ENCODE measurements at regions not wholly inside any gene's neighbourhood (a gene's known extent, or its start where the extent isn't known, plus 50 kb on each side); places are given as distances from the start of the nearest gene placed in this dataset.

GRCh38 chr9:24936117-24936516, 390.4 kb upstream of the IZUMO3 start:
- no peak for DNase-seq
- WGBS, 2 experiments (ENCODE audit: insufficient coverage in 1 of 2, insufficient read length in 1 of 2) = 95 to 100% methylated on average over 2 to 3 of the region's 3 CpGs
- H3K9me3 Mint-ChIP-seq = no peaks in the 10 kb centered on the region

GRCh38 chr9:24932785-24933184, 387.1 kb upstream of the IZUMO3 start:
- Histone ChIP-seq H3K27me3 (ENCODE audit: control insufficient read depth, insufficient read depth, low read length, poor library complexity, severe bottlenecking) (no peaks in the 10 kb centered on the region), H3K9me3 (ENCODE audit: control insufficient read depth, low read length) (no peaks in the 10 kb centered on the region), H3K4me1 (ENCODE audit: control insufficient read depth, insufficient read depth, low read length) (no peaks in the 10 kb centered on the region), H3K27ac (ENCODE audit: low read depth, low read length) (no peak overlapping the region), H3K9ac (ENCODE audit: extremely low read depth, low read length, poor library complexity, severe bottlenecking) (no peak overlapping the region), H3K36me3 (ENCODE audit: control insufficient read depth, insufficient read depth, low read length) (no peaks in the 10 kb centered on the region), H3K4me3 (ENCODE audit: low read length) (no peak overlapping the region)
- no peaks in the 10 kb centered on the region for H3K36me3 Mint-ChIP-seq (ENCODE audit: low read depth)
- no peak for TF ChIP-seq CTCF (conservative IDR thresholded peaks at IDR 0.05)
- no peak overlapping the region for H3K4me3 Mint-ChIP-seq
- no peaks in the 10 kb centered on the region for H3K4me1 Mint-ChIP-seq
- H3K27ac Mint-ChIP-seq = no peak overlapping the region
- DNase-seq = no peak
- no peaks in the 10 kb centered on the region for H3K9me3 Mint-ChIP-seq
- 100% methylated on average over 1 of the region's 2 CpGs; no CpG with 5 or more reads in 1 of the 2 experiments for WGBS, 2 experiments (ENCODE audit: insufficient coverage in 1 of 2, insufficient read length in 1 of 2)
- no peaks in the 10 kb centered on the region for H3K27me3 Mint-ChIP-seq (ENCODE audit: insufficient read depth)

More at GRCh38 chr9:24936117-24936516, 390.4 kb upstream of the IZUMO3 start:
- H3K9ac ChIP-seq (ENCODE audit: extremely low read depth, low read length, poor library complexity, severe bottlenecking) = no peak overlapping the region
- Mint-ChIP-seq H3K27me3 (ENCODE audit: insufficient read depth) (no peaks in the 10 kb centered on the region), H3K4me1 (peaks cover 10% of the 10 kb centered on the region), H3K27ac (no peak overlapping the region), H3K4me3 (no peak overlapping the region), H3K36me3 (ENCODE audit: low read depth) (no peaks in the 10 kb centered on the region)
- H3K9me3 ChIP-seq (ENCODE audit: control insufficient read depth, low read length) = no peaks in the 10 kb centered on the region
- H3K27ac ChIP-seq (ENCODE audit: low read depth, low read length) = no peak overlapping the region
- H3K4me1 ChIP-seq (ENCODE audit: control insufficient read depth, insufficient read depth, low read length) = no peaks in the 10 kb centered on the region
- TF ChIP-seq CTCF (conservative IDR thresholded peaks at IDR 0.05) = no peak
- no peaks in the 10 kb centered on the region for H3K36me3 ChIP-seq (ENCODE audit: control insufficient read depth, insufficient read depth, low read length)
- H3K4me3 ChIP-seq (ENCODE audit: low read length) = no peak overlapping the region
- H3K27me3 ChIP-seq (ENCODE audit: control insufficient read depth, insufficient read depth, low read length, poor library complexity, severe bottlenecking) = no peaks in the 10 kb centered on the region

GRCh38 chr9:24931894-24932293, 386.2 kb upstream of the IZUMO3 start:
- Histone ChIP-seq H3K36me3 (ENCODE audit: control insufficient read depth, insufficient read depth, low read length) (no peaks in the 10 kb centered on the region), H3K27ac (ENCODE audit: low read depth, low read length) (no peak overlapping the region), H3K4me1 (ENCODE audit: control insufficient read depth, insufficient read depth, low read length) (no peaks in the 10 kb centered on the region), H3K27me3 (ENCODE audit: control insufficient read depth, insufficient read depth, low read length, poor library complexity, severe bottlenecking) (no peaks in the 10 kb centered on the region), H3K9me3 (ENCODE audit: control insufficient read depth, low read length) (no peaks in the 10 kb centered on the region), H3K9ac (ENCODE audit: extremely low read depth, low read length, poor library complexity, severe bottlenecking) (no peak overlapping the region), H3K4me3 (ENCODE audit: low read length) (no peak overlapping the region)
- 62% methylated on average over 3 of the region's 3 CpGs; no CpG with 5 or more reads in 1 of the 2 experiments for WGBS, 2 experiments (ENCODE audit: insufficient coverage in 1 of 2, insufficient read length in 1 of 2)
- no peak for DNase-seq
- Mint-ChIP-seq H3K36me3 (ENCODE audit: low read depth) (no peaks in the 10 kb centered on the region), H3K4me1 (no peaks in the 10 kb centered on the region), H3K9me3 (no peaks in the 10 kb centered on the region), H3K4me3 (no peak overlapping the region), H3K27ac (no peak overlapping the region), H3K27me3 (ENCODE audit: insufficient read depth) (no peaks in the 10 kb centered on the region)
- TF ChIP-seq CTCF (conservative IDR thresholded peaks at IDR 0.05) = no peak
